Epithelial cell of esophagus (primary cell): ENCODE measurements at regions not wholly inside any gene's neighbourhood (a gene's known extent, or its start where the extent isn't known, plus 50 kb on each side); places are given as distances from the start of the nearest gene placed in this dataset.

Source experiments
- DNase-seq: peaks from one replicate; pipeline ENCODE4 v3.0.0; 2010; ENCODE audit warnings: low read depth
- H3K4me3 ChIP-seq: 2 replicates; pipeline ENCODE4 v1.5.1; 2011; ENCODE audit warnings: mild to moderate bottlenecking, low read length, control low read depth
- CTCF ChIP-seq: IDR thresholded peaks from 2 replicates; pipeline ENCODE4 v1.5.1; 2011; ENCODE audit warnings: low read depth, mild to moderate bottlenecking, low read length, control low read depth, inconsistent platforms; ENCODE audit not compliant: insufficient read depth; ENCODE audit errors: missing control alignments

GRCh38 chr12:93204896-93205295, 172.8 kb upstream of the NUDT4 start:
- H3K4me3 ChIP-seq = no peak overlapping the region

GRCh38 chr12:93205361-93205760, 172.4 kb upstream of the NUDT4 start:
- no peak for DNase-seq
- H3K4me3 ChIP-seq = no peak overlapping the region
- no peak for TF ChIP-seq CTCF

More at GRCh38 chr12:93204896-93205295, 172.8 kb upstream of the NUDT4 start:
- DNase-seq = no peak
- TF ChIP-seq CTCF = no peak

GRCh38 chr12:93208011-93208410, 169.7 kb upstream of the NUDT4 start:
- no peak for TF ChIP-seq CTCF
- no peak overlapping the region for H3K4me3 ChIP-seq
- DNase-seq = no peak

GRCh38 chr12:93214523-93215289, 163.0 kb upstream of the NUDT4 start:
- peak; percentile 11 for DNase-seq
- no peak for TF ChIP-seq CTCF
- no peak overlapping the region for H3K4me3 ChIP-seq

GRCh38 chr12:93215290-93215678, 162.4 kb upstream of the NUDT4 start:
- no peak for TF ChIP-seq CTCF
- DNase-seq = no peak
- no peak overlapping the region for H3K4me3 ChIP-seq

GRCh38 chr12:93219947-93220346, 157.8 kb upstream of the NUDT4 start:
- TF ChIP-seq CTCF = no peak
- H3K4me3 ChIP-seq = no peak overlapping the region
- DNase-seq = no peak

GRCh38 chr12:93221841-93222240, 155.9 kb upstream of the NUDT4 start:
- no peak for DNase-seq
- no peak for TF ChIP-seq CTCF
- no peak overlapping the region for H3K4me3 ChIP-seq
